ENCODE measurements at regions not wholly inside any gene's neighbourhood (a gene's known extent, or its start where the extent isn't known, plus 50 kb on each side); places are given as distances from the start of the nearest gene placed in this dataset.

DNA sequence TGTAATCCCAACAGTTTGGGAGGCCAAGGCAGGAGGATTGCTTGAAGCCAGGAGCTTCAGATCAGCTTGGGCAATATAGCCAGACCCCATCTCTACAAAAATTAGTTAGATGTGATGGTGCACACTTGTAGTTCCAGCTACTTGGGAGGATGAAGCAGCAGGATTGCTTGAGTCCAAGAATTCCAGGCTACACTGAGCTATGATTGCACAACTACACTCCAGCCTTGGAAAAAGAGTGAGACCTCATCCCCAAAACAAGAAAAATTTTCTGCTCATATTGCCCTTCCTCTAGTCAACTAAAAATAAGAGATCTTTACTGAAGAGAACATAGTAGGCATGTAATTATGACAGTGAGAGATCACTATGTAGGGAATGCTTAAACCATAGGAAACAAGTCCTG is 60.9 kb upstream of the SPATA12 start:
- intact Hi-C loops (cut with micrococcal nuclease): loop anchor here (5.0 kb wide), 1 partner anchor 173 kb away; no protein-coding TSS in a partner anchor

More for the DNA sequence above, 60.9 kb upstream of the SPATA12 start:
- DNase-seq (ENCODE audit: low read depth, low spot score) (no peak), ATAC-seq (no peak)
- ChIA-PET CTCF (interaction anchor here (2.4 kb wide), 1 partner anchor 11 kb away, joined by 8 read pairs; no protein-coding TSS in a partner anchor), POLR2A (no interaction called here), RAD21 (ENCODE audit: low non-redundant PET in 1 of 2, low total read pairs in 2 of 2, uncharacterized antibody in 2 of 2, unreplicated experiment in 2 of 2) (no interaction called here)
- TF ChIP-seq YY1 (IDR thresholded peaks at IDR 0.05; ENCODE audit: extremely low read depth, insufficient replicate concordance, low read depth, low read length) (no peak), EGR1 (IDR thresholded peaks at IDR 0.05; ENCODE audit: low read depth) (no peak), EZH2phosphoT487 (IDR thresholded peaks at IDR 0.05; ENCODE audit: borderline replicate concordance) (no peak), ELF1 (IDR thresholded peaks at IDR 0.05; ENCODE audit: borderline replicate concordance, low read depth) (no peak), SIN3A (IDR thresholded peaks at IDR 0.05; ENCODE audit: low read depth) (no peak), FOSL1 (IDR thresholded peaks at IDR 0.05; ENCODE audit: low read depth) (no peak), SRF (IDR thresholded peaks at IDR 0.05; ENCODE audit: low read depth) (no peak), CEBPB (IDR thresholded peaks at IDR 0.05; ENCODE audit: low read depth) (no peak), EZH2 (IDR thresholded peaks at IDR 0.05) (no peak), ZFX (IDR thresholded peaks at IDR 0.05) (no peak), ZNF274 (IDR thresholded peaks at IDR 0.05; ENCODE audit: low read depth, low read length) (no peak), SP1 (IDR thresholded peaks at IDR 0.05; ENCODE audit: low read depth) (no peak), CBX3 (IDR thresholded peaks at IDR 0.05; ENCODE audit: low read depth) (no peak), POLR2A (IDR thresholded peaks at IDR 0.05; ENCODE audit: borderline replicate concordance, extremely low read depth, insufficient read depth, insufficient read length) (no peak), TCF7L2 (IDR thresholded peaks at IDR 0.05; ENCODE audit: borderline replicate concordance, extremely low read depth, insufficient read depth, insufficient read length) (no peak), POLR2AphosphoS5 (IDR thresholded peaks at IDR 0.05; ENCODE audit: low read depth, low read length) (no peak)
- TF ChIP-seq, protein P1, sequence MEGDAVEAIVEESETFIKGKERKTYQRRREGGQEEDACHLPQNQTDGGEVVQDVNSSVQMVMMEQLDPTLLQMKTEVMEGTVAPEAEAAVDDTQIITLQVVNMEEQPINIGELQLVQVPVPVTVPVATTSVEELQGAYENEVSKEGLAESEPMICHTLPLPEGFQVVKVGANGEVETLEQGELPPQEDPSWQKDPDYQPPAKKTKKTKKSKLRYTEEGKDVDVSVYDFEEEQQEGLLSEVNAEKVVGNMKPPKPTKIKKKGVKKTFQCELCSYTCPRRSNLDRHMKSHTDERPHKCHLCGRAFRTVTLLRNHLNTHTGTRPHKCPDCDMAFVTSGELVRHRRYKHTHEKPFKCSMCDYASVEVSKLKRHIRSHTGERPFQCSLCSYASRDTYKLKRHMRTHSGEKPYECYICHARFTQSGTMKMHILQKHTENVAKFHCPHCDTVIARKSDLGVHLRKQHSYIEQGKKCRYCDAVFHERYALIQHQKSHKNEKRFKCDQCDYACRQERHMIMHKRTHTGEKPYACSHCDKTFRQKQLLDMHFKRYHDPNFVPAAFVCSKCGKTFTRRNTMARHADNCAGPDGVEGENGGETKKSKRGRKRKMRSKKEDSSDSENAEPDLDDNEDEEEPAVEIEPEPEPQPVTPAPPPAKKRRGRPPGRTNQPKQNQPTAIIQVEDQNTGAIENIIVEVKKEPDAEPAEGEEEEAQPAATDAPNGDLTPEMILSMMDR (IDR thresholded peaks at IDR 0.05 in 2 of 3, conservative IDR thresholded peaks at IDR 0.05 in 1 of 3; ENCODE audit: borderline replicate concordance in 1 of 3, insufficient read depth in 1 of 3, low read depth in 2 of 3, low read length in 2 of 3): no peak
- TF ChIP-seq, protein P2, sequence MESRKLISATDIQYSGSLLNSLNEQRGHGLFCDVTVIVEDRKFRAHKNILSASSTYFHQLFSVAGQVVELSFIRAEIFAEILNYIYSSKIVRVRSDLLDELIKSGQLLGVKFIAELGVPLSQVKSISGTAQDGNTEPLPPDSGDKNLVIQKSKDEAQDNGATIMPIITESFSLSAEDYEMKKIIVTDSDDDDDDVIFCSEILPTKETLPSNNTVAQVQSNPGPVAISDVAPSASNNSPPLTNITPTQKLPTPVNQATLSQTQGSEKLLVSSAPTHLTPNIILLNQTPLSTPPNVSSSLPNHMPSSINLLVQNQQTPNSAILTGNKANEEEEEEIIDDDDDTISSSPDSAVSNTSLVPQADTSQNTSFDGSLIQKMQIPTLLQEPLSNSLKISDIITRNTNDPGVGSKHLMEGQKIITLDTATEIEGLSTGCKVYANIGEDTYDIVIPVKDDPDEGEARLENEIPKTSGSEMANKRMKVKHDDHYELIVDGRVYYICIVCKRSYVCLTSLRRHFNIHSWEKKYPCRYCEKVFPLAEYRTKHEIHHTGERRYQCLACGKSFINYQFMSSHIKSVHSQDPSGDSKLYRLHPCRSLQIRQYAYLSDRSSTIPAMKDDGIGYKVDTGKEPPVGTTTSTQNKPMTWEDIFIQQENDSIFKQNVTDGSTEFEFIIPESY (IDR thresholded peaks at IDR 0.05; ENCODE audit: extremely low read depth, insufficient replicate concordance, low read length): no peak
- TF ChIP-seq, protein P3, sequence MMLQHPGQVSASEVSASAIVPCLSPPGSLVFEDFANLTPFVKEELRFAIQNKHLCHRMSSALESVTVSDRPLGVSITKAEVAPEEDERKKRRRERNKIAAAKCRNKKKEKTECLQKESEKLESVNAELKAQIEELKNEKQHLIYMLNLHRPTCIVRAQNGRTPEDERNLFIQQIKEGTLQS (IDR thresholded peaks at IDR 0.05): no peak
- TF ChIP-seq, protein P4, sequence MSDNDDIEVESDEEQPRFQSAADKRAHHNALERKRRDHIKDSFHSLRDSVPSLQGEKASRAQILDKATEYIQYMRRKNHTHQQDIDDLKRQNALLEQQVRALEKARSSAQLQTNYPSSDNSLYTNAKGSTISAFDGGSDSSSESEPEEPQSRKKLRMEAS (IDR thresholded peaks at IDR 0.05): no peak
- Histone ChIP-seq H3K4me3 (replicated peaks in 1 of 2; ENCODE audit: low read depth in 1 of 2, low read length in 2 of 2) (no peak overlapping the region), H3K27me3 (ENCODE audit: insufficient read depth, low read length) (no peaks in the 10 kb centered on the region), H3K36me3 (ENCODE audit: control insufficient read depth in 1 of 2, insufficient read depth in 2 of 2, low read length in 2 of 2) (peaks cover 0 to 4% of the 10 kb centered on the region in 2 experiments; a peak in 1 of 4 replicates), H3K4me1 (ENCODE audit: control insufficient read depth in 1 of 2, insufficient read depth in 2 of 2, low read length in 2 of 2) (peaks cover 0 to 8% of the 10 kb centered on the region in 2 experiments; a peak in 2 of 4 replicates), H4K20me1 (ENCODE audit: insufficient read depth) (no peaks in the 10 kb centered on the region), H3K9me2 (ENCODE audit: insufficient read depth) (no peaks in the 10 kb centered on the region), H2AFZ (ENCODE audit: low read depth, low read length, poor library complexity, severe bottlenecking) (no peak overlapping the region), H3K27ac (ENCODE audit: low read depth, low read length) (no peak overlapping the region), H3K9ac (ENCODE audit: low read length) (no peak overlapping the region), H3K9me3 (ENCODE audit: control insufficient read depth in 1 of 2, insufficient read depth in 1 of 2, low read depth in 1 of 2, low read length in 2 of 2) (no peaks in the 10 kb centered on the region), H3K4me2 (ENCODE audit: low read length) (no peak overlapping the region), H3K79me2 (ENCODE audit: insufficient read depth, low read length) (no peaks in the 10 kb centered on the region)
- no TSS peak for BruUV-seq (replicated peaks)

All from HCT116 (cell line).